ENCODE measurements at regions not wholly inside any gene's neighbourhood (a gene's known extent, or its start where the extent isn't known, plus 50 kb on each side); places are given as distances from the start of the nearest gene placed in this dataset.

- TF ChIP-seq POLR2AphosphoS5 (IDR thresholded peaks at IDR 0.05; ENCODE audit: low read depth) (no peak), CREB1 (CRISPR knock-in tag; IDR thresholded peaks at IDR 0.05; ENCODE audit: low read depth) (no peak), CTCF (conservative IDR thresholded peaks at IDR 0.05; ENCODE audit: low read depth in 2 of 2) (no peak), EZH2phosphoT487 (IDR thresholded peaks at IDR 0.05; ENCODE audit: unreplicated experiment) (no peak), EZH2 (IDR thresholded peaks at IDR 0.05; ENCODE audit: low read depth, unreplicated experiment) (no peak), ZNF331 (CRISPR knock-in tag; IDR thresholded peaks at IDR 0.05; ENCODE audit: low read depth) (no peak), REST (IDR thresholded peaks at IDR 0.05; ENCODE audit: unreplicated experiment) (no peak), JUNB (IDR thresholded peaks at IDR 0.05; ENCODE audit: unreplicated experiment) (no peak), NANOG (IDR thresholded peaks at IDR 0.05; ENCODE audit: borderline replicate concordance) (no peak), ZNF462 (CRISPR knock-in tag; IDR thresholded peaks at IDR 0.05) (no peak), ETS1 (IDR thresholded peaks at IDR 0.05) (no peak), STAT1 (IDR thresholded peaks at IDR 0.05; ENCODE audit: unreplicated experiment) (no peak), ZNF114 (CRISPR knock-in tag; IDR thresholded peaks at IDR 0.05) (no peak)
Measured at GRCh38 chr14:53783256-53783655, 173.4 kb downstream of the BMP4 start.

All from GM23338 (cell line).